ENCODE measurements at regions not wholly inside any gene's neighbourhood (a gene's known extent, or its start where the extent isn't known, plus 50 kb on each side); places are given as distances from the start of the nearest gene placed in this dataset.
A peak's percentile ranks its signal among the peaks of the same experiment; 100 is the strongest.

GRCh38 chr7:46791188-46791587 is 790.7 kb downstream of the TNS3 start:
- in situ Hi-C loops (cut with MboI; ENCODE audit: low sequenced_read_pairs in 4 of 4): no loop called here
- Histone ChIP-seq H3K27ac (no peak overlapping the region), H3K27me3 (no peaks in the 10 kb centered on the region), H3K4me3 (no peak overlapping the region), H3K9me3 (no peaks in the 10 kb centered on the region), H3K36me3 (no peaks in the 10 kb centered on the region), H3K4me1 (no peaks in the 10 kb centered on the region)
- intact Hi-C loops (cut with DNase I; ENCODE audit: low total_unique reads): no loop called here
- DNase-seq (no peak), ATAC-seq (no peak)
- no peak for TF ChIP-seq POLR2A (IDR thresholded peaks at IDR 0.05)
- no peak for TF ChIP-seq CTCF (IDR thresholded peaks at IDR 0.05 in 4 of 5, conservative IDR thresholded peaks at IDR 0.05 in 1 of 5)

- no peak for TF ChIP-seq CTCF (IDR thresholded peaks at IDR 0.05 in 4 of 5, conservative IDR thresholded peaks at IDR 0.05 in 1 of 5)
- in situ Hi-C loops (cut with MboI; ENCODE audit: low sequenced_read_pairs in 4 of 4): no loop called here
- Histone ChIP-seq H3K36me3 (no peaks in the 10 kb centered on the region), H3K9me3 (no peaks in the 10 kb centered on the region), H3K4me1 (no peaks in the 10 kb centered on the region), H3K27me3 (no peaks in the 10 kb centered on the region), H3K27ac (no peak overlapping the region), H3K4me3 (no peak overlapping the region)
- ATAC-seq (no peak), DNase-seq (no peak)
- intact Hi-C loops (cut with DNase I; ENCODE audit: low total_unique reads): loop anchor here (10.0 kb wide), 1 partner anchor 862 kb away; the partner anchor contains the start of gene IGFBP3
Measured at GRCh38 chr7:46786995-46787394, 794.9 kb downstream of the TNS3 start.

- Histone ChIP-seq H3K9me3 (no peaks in the 10 kb centered on the region), H3K36me3 (no peaks in the 10 kb centered on the region)
- peak; percentile 56 to 58 for ATAC-seq
Measured at GRCh38 chr7:46786221-46786954, 795.5 kb downstream of the TNS3 start.

GRCh38 chr7:46784732-46785131 is 797.2 kb downstream of the TNS3 start:
- Histone ChIP-seq H3K4me1 (no peaks in the 10 kb centered on the region), H3K27ac (no peak overlapping the region), H3K36me3 (no peaks in the 10 kb centered on the region), H3K9me3 (no peaks in the 10 kb centered on the region), H3K4me3 (no peak overlapping the region), H3K27me3 (no peaks in the 10 kb centered on the region)
- ATAC-seq: peak; percentile 61 to 70
- intact Hi-C loops (cut with DNase I; ENCODE audit: low total_unique reads) (loop anchor here (10.0 kb wide), 1 partner anchor 860 kb away; the partner anchor contains the start of gene IGFBP3), in situ Hi-C loops (cut with MboI; ENCODE audit: low sequenced_read_pairs in 4 of 4) (no loop called here)
- TF ChIP-seq CTCF (IDR thresholded peaks at IDR 0.05 in 4 of 5, conservative IDR thresholded peaks at IDR 0.05 in 1 of 5) (no peak), POLR2A (IDR thresholded peaks at IDR 0.05) (no peak)
- no peak for DNase-seq

More at GRCh38 chr7:46786221-46786954, 795.5 kb downstream of the TNS3 start:
- TF ChIP-seq POLR2A (IDR thresholded peaks at IDR 0.05): no peak
- TF ChIP-seq CTCF (IDR thresholded peaks at IDR 0.05 in 4 of 5, conservative IDR thresholded peaks at IDR 0.05 in 1 of 5): no peak
- Histone ChIP-seq H3K27me3 (no peaks in the 10 kb centered on the region), H3K27ac (no peak overlapping the region), H3K4me3 (no peak overlapping the region), H3K4me1 (no peaks in the 10 kb centered on the region)
- intact Hi-C loops (cut with DNase I; ENCODE audit: low total_unique reads) (loop anchor here (10.0 kb wide), 1 partner anchor 862 kb away; the partner anchor contains the start of gene IGFBP3), in situ Hi-C loops (cut with MboI; ENCODE audit: low sequenced_read_pairs in 4 of 4) (no loop called here)
- DNase-seq: no peak
